NOMO-1 (cell line): ENCODE measurements at regions not wholly inside any gene's neighbourhood (a gene's known extent, or its start where the extent isn't known, plus 50 kb on each side); places are given as distances from the start of the nearest gene placed in this dataset.
"Not testable (repeated sequence)": the region's sequence is repeated elsewhere in the genome, so short reads cannot be mapped to it uniquely, and the experiment has no call there.

Experiments used
- DNase-seq, 2 experiments: peaks; one replicate each; lab custom pipeline; 2025; ENCODE audit not compliant: unreplicated experiment in 2 of 2; lab: John Stamatoyannopoulos, UW

DNA sequence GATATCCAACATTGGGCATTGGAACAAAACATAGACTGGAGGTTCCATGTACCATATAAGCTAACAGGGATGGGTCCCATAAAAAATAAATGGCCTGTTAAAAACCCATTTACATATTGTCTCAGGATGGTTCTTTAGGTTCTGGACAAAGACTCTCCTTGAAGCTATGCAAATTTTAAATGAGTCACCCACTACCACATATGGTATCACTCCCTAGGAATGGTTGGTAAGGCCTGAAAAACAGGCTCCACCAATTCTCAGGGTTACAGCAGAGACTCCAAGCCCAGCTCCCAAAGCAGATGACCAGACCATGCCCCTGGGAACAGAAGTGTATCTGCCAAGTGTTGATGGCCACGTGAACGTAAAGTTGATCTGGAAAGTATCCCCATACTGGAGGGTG is 190.7 kb upstream of the SPHKAP start:
- DNase-seq = no peak

DNA sequence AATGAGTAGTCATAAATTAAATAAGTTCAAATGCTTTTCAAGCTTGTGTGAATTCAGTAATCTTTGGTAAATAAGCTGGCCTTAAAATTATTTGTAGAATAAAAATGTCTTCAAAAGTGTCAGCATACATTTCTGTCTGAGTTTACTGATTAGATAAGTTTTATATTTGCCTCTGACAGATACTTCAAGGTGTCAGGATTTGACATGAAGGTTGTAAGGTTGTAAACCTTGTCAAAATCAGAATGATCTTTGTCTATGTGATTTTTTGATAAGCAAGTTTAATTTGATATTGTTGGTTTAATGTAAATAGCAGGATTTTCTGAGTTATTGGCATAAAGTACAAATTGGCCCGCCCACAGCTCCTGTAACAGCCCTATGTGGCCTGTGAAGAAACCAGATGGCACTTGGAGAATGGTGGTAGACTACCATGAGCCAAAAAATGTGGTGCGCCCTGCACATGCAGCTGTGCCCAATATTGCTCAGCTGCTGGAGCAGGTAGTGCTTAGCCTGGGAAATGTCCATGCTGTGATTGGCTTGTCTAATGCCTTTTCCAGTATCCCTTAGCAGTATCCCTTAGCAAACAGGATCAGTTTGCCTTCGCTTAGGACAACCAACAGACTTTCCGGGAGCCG is 188.0 kb upstream of the SPHKAP start:
- no peak for DNase-seq

GRCh38 chr2:228367356-228367755 is 185.9 kb upstream of the SPHKAP start:
- no peak for DNase-seq

- no peak for DNase-seq
Measured at GRCh38 chr2:228359473-228359872, 178.0 kb upstream of the SPHKAP start.

DNA sequence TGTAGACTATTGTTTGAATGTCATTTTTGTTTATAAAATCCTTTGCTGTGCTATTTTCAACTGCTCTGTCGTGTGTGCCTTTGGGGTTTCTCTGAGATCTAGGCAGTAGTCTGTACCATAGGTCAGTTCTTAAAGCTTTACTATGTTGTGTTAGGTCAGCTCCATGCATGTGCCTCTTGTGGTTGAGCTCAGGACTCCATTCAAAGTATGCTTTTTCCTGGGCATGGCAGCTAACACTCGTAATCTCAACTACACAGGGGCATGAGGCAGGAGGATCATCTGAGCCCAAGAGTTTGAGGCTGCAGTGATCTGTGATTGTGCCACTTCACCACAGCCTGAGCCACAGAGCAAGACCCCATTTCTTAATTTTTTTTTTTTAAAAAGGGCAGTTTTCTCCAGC is 174.4 kb upstream of the SPHKAP start:
- no peak for DNase-seq

DNA sequence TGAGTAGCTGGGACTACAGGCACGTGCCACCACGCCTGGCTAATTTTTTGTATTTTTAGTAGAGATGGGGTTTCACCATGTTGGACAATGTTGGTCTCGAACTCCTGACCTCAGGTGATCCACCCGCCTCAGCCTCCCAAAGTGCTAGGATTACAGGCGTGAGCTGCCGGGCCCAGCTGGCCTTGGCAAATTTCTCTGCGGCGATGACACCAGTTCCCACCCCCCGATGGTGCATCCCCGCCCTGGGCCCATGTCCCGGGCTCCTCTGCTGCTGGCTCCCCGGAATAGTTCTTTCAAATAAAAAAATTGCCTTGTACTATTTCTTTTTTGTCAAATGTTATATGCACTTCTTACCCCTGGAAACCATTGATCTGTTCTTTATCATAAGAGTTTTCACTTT is 171.5 kb upstream of the SPHKAP start:
- DNase-seq = not testable (repeated sequence)

GRCh38 chr2:228352048-228352447 is 170.6 kb upstream of the SPHKAP start:
- DNase-seq = no peak

- DNase-seq = no peak
Measured at GRCh38 chr2:228348516-228349064, 167.1 kb upstream of the SPHKAP start.

- no peak for DNase-seq
Measured at GRCh38 chr2:228344531-228344930, 163.0 kb upstream of the SPHKAP start.

- DNase-seq = no peak
Measured at GRCh38 chr2:228339525-228339924, 158.0 kb upstream of the SPHKAP start.

DNA sequence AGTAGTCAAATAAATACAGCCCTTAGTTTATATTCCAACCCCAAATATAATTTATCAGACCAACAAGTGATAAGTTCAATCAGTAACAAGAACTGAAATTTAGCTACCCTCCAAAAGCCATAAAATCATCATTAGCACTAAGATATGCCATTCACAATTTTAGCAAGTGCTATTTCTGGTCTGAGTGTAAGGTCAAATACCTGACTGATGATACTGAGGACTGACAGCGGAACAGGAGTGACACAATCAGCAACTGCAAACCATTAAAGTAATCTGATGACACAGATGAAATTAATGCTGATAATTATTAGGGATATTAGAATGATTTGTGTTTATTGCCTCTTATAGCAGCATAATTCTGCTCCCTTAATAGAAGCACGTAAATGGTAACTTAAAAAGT is 152.7 kb upstream of the SPHKAP start:
- DNase-seq = no peak

DNA sequence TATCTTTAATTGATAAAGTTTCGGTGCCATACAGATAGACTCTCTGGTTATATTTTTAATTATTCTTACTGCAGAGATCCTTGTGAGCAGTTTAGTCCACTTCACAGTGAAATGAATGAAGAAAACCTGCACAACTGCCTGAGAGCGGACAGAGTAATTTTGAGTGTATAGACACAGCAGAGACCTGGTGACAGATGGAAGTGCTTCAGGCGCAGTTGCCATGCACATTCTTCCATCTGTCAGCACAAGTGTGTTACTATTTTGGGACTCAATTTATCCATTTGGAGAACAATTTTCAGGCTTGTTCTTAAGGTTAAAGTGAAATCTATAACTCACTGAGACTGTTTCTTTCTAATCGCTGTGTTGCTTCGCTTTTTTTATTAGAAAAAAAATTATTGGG is 147.8 kb upstream of the SPHKAP start:
- no peak for DNase-seq

GRCh38 chr2:228321015-228321414 is 139.5 kb upstream of the SPHKAP start:
- no peak for DNase-seq

DNA sequence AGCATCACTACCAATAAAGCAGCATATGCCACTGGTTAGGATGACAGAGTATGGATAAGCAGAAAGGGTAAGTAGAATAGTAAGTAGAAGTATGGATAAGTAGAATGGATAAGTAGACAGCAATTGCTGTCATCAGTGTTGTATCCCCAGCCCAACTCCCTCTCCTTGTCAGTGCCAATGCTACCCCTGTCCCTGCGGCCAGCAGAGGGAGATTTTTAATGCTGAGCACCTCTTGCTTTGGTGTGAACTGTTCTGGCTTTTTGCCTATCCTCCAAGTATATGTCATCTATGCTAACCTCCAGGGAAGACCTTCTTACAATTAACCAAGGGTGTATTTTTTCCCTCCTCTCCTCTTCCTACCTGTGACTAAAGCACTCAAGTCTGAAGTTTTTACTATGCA is 136.7 kb upstream of the SPHKAP start:
- DNase-seq = no peak

DNA sequence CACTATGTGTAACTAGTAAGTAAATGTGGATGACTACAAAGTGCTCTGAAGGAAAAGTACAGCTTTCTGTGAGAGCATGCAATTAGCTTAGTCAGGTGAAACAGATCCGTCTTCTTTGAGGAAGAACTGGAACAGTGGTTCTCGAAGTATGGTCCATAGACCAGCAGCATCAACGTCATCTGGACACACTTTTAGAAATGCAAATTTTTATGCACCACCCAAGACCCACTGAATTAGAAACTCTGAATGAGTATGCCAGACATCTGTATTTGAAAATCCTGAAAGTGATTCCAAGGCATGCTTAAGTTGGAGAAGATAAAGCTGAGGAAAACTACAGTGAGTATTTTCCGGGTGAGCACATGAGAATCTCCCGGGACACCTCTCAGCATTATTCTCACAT is 130.7 kb upstream of the SPHKAP start:
- DNase-seq = no peak

DNA sequence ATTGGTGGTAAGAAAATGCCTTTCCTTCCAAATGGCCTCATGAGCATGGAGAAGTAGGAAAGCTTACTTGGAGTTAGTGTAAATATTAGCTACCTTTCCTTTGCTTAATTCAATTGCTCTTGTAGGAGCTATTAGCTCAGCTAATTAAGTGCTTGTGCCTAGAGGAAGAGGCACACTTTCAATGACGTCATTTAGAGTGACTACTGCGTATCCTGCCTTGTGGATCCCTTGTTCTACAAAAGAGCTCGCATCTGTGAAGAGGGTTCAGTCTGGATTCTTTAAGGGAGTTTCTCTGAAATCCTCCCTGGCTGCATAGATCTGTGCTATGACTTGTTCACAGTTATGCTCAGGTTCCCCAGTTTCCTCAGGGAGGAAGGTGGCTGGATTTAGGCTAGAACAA is 122.5 kb upstream of the SPHKAP start:
- DNase-seq = no peak

DNA sequence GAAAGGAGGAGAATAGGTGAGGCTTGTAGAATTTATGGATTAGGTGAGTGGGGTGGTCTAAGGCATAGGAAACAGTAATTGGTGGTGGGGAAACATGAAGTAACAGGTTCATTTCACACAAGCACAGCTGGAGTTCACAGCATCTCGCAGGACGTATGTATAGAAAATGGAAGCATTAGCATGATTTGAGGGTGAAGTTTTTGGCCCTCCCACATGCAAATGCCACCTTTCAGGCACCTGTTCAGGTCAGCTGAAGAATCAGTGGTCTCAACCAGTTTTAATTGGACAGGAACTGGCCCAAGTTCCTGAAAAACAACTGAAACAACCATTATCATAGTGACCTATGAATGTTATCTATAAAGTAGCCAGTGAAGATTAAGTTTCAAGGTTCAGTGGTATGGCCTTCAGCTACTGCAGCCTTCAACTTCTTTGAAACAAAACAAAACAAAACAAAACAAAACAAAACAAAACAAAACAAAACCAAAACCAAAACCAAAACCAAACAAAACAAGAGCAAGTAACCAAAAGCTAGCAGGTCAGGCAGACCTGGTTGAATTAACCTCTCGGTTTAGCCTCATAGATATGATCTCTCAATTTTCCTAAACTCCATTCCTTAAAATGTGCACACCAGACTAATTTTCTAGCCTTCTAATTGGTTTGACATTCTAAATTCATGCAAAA is 102.1 kb upstream of the SPHKAP start:
- DNase-seq = no peak

- no peak for DNase-seq
Measured at GRCh38 chr2:228282376-228282775, 100.9 kb upstream of the SPHKAP start.

DNA sequence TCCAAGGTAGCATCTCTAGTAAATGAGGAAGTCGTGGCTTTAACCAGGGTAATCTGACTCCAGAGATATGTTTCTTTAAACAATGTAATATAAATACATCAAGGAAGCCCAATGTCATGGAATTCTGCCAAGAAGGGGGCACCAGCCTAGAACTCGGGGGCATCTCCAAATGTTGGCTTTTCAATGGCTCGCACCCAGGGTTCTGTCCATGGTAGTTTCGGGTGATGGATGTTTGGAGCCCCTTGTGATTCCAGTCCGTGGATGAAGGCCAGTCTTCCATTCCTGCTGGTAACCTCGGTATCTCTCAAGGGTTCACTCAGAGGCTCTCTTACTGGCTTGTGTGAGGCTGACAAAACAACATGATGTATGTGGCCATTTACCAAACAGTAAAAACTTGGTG is 91.7 kb upstream of the SPHKAP start:
- no peak for DNase-seq

DNA sequence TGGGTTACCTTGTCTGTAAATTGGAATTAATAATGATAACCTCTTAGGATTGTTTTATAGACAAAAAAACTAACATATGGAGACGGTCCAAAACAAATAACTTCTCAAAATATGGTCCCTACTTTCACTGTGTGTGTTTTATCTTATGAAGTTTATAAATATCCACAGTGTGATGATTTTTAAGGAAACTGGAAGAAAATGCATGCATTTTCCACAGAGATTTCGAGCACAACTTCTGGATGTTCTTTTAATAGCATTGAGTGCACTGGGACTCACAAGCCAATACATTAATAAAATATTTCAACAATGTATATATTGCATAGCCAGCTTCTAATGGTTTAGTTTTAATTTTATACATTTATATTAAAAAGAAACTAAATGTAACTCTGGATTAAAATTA is 87.9 kb upstream of the SPHKAP start:
- no peak for DNase-seq

DNA sequence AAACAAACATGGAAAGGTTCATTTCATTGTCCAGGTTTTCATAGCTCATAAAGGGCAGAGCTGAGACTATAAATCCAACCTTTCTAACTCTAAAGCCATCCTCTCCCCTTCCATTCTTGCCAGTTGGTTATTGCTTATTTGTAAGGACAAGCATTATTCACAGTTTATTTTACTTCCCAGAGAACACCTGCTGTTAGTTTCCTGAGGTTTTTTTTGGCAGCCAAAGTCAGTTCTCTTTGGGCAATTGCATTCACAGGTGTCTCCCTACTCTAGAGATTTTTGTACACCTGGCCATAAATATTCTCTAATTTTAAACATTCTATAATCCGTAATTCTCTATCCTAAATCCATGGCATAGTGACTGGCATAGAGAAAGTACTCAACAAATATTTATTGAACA is 87.3 kb upstream of the SPHKAP start:
- DNase-seq = no peak

DNA sequence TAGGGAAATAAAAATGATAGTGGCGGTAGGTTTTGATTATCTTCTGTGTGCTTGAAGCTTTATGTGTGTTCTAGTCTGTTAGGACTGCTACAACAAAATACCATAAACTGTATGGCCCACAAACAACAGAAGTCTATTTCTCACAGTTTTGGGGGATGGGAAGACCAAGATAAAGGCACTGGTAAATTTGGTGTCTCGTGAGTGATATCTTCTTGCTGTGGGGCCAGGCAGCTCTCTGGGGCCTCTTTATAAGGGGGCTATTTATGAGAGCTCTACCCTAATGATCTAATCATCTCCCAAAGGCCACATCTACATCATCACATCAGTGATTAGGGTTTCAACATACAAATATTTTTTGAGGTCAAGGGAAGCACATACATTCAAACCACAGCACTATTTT is 86.8 kb upstream of the SPHKAP start:
- DNase-seq = no peak

- DNase-seq = no peak
Measured at GRCh38 chr2:228263156-228263555, 81.7 kb upstream of the SPHKAP start.
